Activated CD4-positive, alpha-beta T cell treated with anti-CD3 and anti-CD28 coated beads, Interleukin-10, Interleukin-2, amounts not matched to agents 100 ng/mL and 50 ng/mL, durations not matched to agents 16 hours and 8 hours (primary cell): ENCODE measurements at regions not wholly inside any gene's neighbourhood (a gene's known extent, or its start where the extent isn't known, plus 50 kb on each side); places are given as distances from the start of the nearest gene placed in this dataset.

Source experiments
- DNase-seq: peaks from one replicate; pipeline ENCODE4 v3.0.0-alpha.2; 2020

GRCh38 chr12:89087876-89088275 is 264.4 kb downstream of the DUSP6 start:
- no peak for DNase-seq

- DNase-seq = no peak
Observed at GRCh38 chr12:89087149-89087825, 265.0 kb downstream of the DUSP6 start.

- DNase-seq = no peak
Observed at GRCh38 chr12:89085421-89085820, 266.9 kb downstream of the DUSP6 start.

- no peak for DNase-seq
Observed at GRCh38 chr12:89084751-89085150, 267.6 kb downstream of the DUSP6 start.

GRCh38 chr12:89083491-89083890 is 268.8 kb downstream of the DUSP6 start:
- no peak for DNase-seq

GRCh38 chr12:89082370-89082753 is 269.9 kb downstream of the DUSP6 start:
- no peak for DNase-seq

GRCh38 chr12:89081719-89082369 is 270.5 kb downstream of the DUSP6 start:
- no peak for DNase-seq

- no peak for DNase-seq
Observed at GRCh38 chr12:89080793-89081465, 271.4 kb downstream of the DUSP6 start.

- no peak for DNase-seq
Observed at GRCh38 chr12:89075880-89076540, 276.3 kb downstream of the DUSP6 start.

GRCh38 chr12:89073659-89074058 is 278.6 kb downstream of the DUSP6 start:
- DNase-seq = no peak

GRCh38 chr12:89073027-89073398 is 279.3 kb downstream of the DUSP6 start:
- peak; percentile 66 for DNase-seq

- DNase-seq = peak; percentile 64
Observed at GRCh38 chr12:89072294-89073026, 279.8 kb downstream of the DUSP6 start.

GRCh38 chr12:89070603-89071002 is 281.7 kb downstream of the DUSP6 start:
- DNase-seq = peak; percentile 42

GRCh38 chr12:89069431-89069830 is 282.9 kb downstream of the DUSP6 start:
- DNase-seq = no peak

GRCh38 chr12:89067421-89068187 is 284.7 kb downstream of the DUSP6 start:
- DNase-seq = no peak

- DNase-seq = peak; percentile 72
Observed at GRCh38 chr12:89064780-89065179, 287.5 kb downstream of the DUSP6 start.

GRCh38 chr12:89064151-89064550 is 288.1 kb downstream of the DUSP6 start:
- DNase-seq = no peak

- DNase-seq = no peak
Observed at GRCh38 chr12:89062996-89063395, 289.3 kb downstream of the DUSP6 start.

- DNase-seq = no peak
Observed at GRCh38 chr12:89059721-89060541, 292.4 kb downstream of the DUSP6 start.

- no peak for DNase-seq
Observed at GRCh38 chr12:89059056-89059455, 293.2 kb downstream of the DUSP6 start.

- no peak for DNase-seq
Observed at GRCh38 chr12:89058402-89058801, 293.9 kb downstream of the DUSP6 start.
